ENCODE measurements at regions not wholly inside any gene's neighbourhood (a gene's known extent, or its start where the extent isn't known, plus 50 kb on each side); places are given as distances from the start of the nearest gene placed in this dataset.

GRCh38 chr13:61695147-61695546, 279.5 kb upstream of the PCDH20 start:
- no peak for DNase-seq (ENCODE audit: extremely low read depth, low read depth)
- no peak for TF ChIP-seq CTCF (IDR thresholded peaks at IDR 0.05; ENCODE audit: low read depth, low read length)

- DNase-seq (ENCODE audit: extremely low read depth, low read depth) = no peak
- no peak for TF ChIP-seq CTCF (IDR thresholded peaks at IDR 0.05; ENCODE audit: low read depth, low read length)
Measured at GRCh38 chr13:61692691-61693090, 277.0 kb upstream of the PCDH20 start.

- no peak for DNase-seq (ENCODE audit: extremely low read depth, low read depth)
- TF ChIP-seq CTCF (IDR thresholded peaks at IDR 0.05; ENCODE audit: low read depth, low read length) = no peak
Measured at GRCh38 chr13:61685682-61686012, 270.0 kb upstream of the PCDH20 start.

- no peak for DNase-seq (ENCODE audit: extremely low read depth, low read depth)
- TF ChIP-seq CTCF (IDR thresholded peaks at IDR 0.05; ENCODE audit: low read depth, low read length) = no peak
Measured at GRCh38 chr13:61684976-61685681, 269.5 kb upstream of the PCDH20 start.

GRCh38 chr13:61672756-61673155, 257.1 kb upstream of the PCDH20 start:
- no peak for TF ChIP-seq CTCF (IDR thresholded peaks at IDR 0.05; ENCODE audit: low read depth, low read length)
- no peak for DNase-seq (ENCODE audit: extremely low read depth, low read depth)

- TF ChIP-seq CTCF (IDR thresholded peaks at IDR 0.05; ENCODE audit: low read depth, low read length) = no peak
- no peak for DNase-seq (ENCODE audit: extremely low read depth, low read depth)
Measured at GRCh38 chr13:61670384-61671161, 254.9 kb upstream of the PCDH20 start.

Data from AG09319 (cell line).